Hepatocyte (in vitro differentiated cells): ENCODE measurements at regions not wholly inside any gene's neighbourhood (a gene's known extent, or its start where the extent isn't known, plus 50 kb on each side); places are given as distances from the start of the nearest gene placed in this dataset.
A peak's percentile ranks its signal among the peaks of the same experiment; 100 is the strongest.

Experiments used
- DNase-seq: peaks from one replicate; pipeline ENCODE4 v3.0.0-alpha.2; 2016; ENCODE audit warnings: low spot score
- H2AFZ ChIP-seq: fragments of 200-600 bp; sonication (generic); 2 replicates; pipeline ENCODE4 v1.6.0; 2016; ENCODE audit warnings: antibody characterized with exemption, mild to moderate bottlenecking
- H3K27ac ChIP-seq: fragments of 200-600 bp; sonication (generic); 2 replicates; pipeline ENCODE4 v1.5.1; 2016; ENCODE audit warnings: mild to moderate bottlenecking
- H3K27me3 ChIP-seq: fragments of 200-600 bp; sonication (generic); 2 replicates; pipeline ENCODE4 v1.6.1; 2016
- H3K36me3 ChIP-seq: fragments of 200-600 bp; sonication (generic); replicated peaks from 2 replicates; pipeline ENCODE4 v1.5.1; 2016; ENCODE audit warnings: low read depth; ENCODE audit not compliant: insufficient read depth
- H3K4me1 ChIP-seq: fragments of 200-600 bp; sonication (generic); 2 replicates; pipeline ENCODE4 v1.5.1; 2016; ENCODE audit warnings: mild to moderate bottlenecking, moderate library complexity; ENCODE audit not compliant: insufficient read depth
- H3K4me2 ChIP-seq: fragments of 200-600 bp; sonication (generic); 2 replicates; pipeline ENCODE4 v1.6.0; 2016
- H3K4me3 ChIP-seq: fragments of 200-600 bp; sonication (generic); 2 replicates; pipeline ENCODE4 v1.5.1; 2016; ENCODE audit warnings: mild to moderate bottlenecking
- H3K79me2 ChIP-seq: fragments of 200-600 bp; sonication (generic); 2 replicates; pipeline ENCODE4 v1.6.0; 2017; ENCODE audit warnings: mild to moderate bottlenecking
- H3K9me2 ChIP-seq: fragments of 200-600 bp; sonication (generic); replicated peaks from 2 replicates; pipeline ENCODE4 v1.6.0; 2017; ENCODE audit warnings: mild to moderate bottlenecking; ENCODE audit not compliant: insufficient read depth
- H3K9me3 ChIP-seq: fragments of 200-600 bp; sonication (generic); 2 replicates; pipeline ENCODE4 v1.5.1; 2016; ENCODE audit warnings: low read depth, mild to moderate bottlenecking
- H4K20me1 ChIP-seq: fragments of 200-600 bp; sonication (generic); 2 replicates; pipeline ENCODE4 v1.6.0; 2016; ENCODE audit warnings: mild to moderate bottlenecking; ENCODE audit not compliant: insufficient read depth, poor library complexity, severe bottlenecking
- EZH2 ChIP-seq: fragments of 200-600 bp; sonication (generic); IDR thresholded peaks from 2 replicates; pipeline ENCODE4 v1.6.1; 2016; ENCODE audit warnings: antibody characterized with exemption, mild to moderate bottlenecking, borderline replicate concordance
- EZH2phosphoT487 ChIP-seq: fragments of 200-600 bp; sonication (generic); IDR thresholded peaks from one replicate; pipeline ENCODE4 v1.6.1; 2018; ENCODE audit warnings: antibody characterized with exemption, mild to moderate bottlenecking, low read depth, moderate library complexity; ENCODE audit not compliant: unreplicated experiment, severe bottlenecking
- WGBS: methylation state at CpG from one replicate; pipeline ENCODE4 v1.1.6; 2016; ENCODE audit warnings: low lambda C conversion rate; ENCODE audit errors: missing lambda C conversion rate; 5-methylcytosine and 5-hydroxymethylcytosine counted together
- TF ChIP-seq, protein P1 (sequence below): fragments of 200-600 bp; sonication (generic); IDR thresholded peaks from 2 replicates; pipeline ENCODE4 v1.5.1; 2016; ENCODE audit warnings: antibody characterized with exemption, mild to moderate bottlenecking; ENCODE audit not compliant: poor library complexity

- Histone ChIP-seq H3K27ac (no peak overlapping the region), H4K20me1 (no peaks in the 10 kb centered on the region), H3K9me2 (no peaks in the 10 kb centered on the region), H3K9me3 (no peaks in the 10 kb centered on the region), H2AFZ (no peak overlapping the region), H3K36me3 (no peaks in the 10 kb centered on the region), H3K4me1 (no peaks in the 10 kb centered on the region), H3K79me2 (no peaks in the 10 kb centered on the region), H3K4me3 (no peak overlapping the region), H3K27me3 (no peaks in the 10 kb centered on the region), H3K4me2 (no peak overlapping the region)
- 73% methylated on average over 3 of the region's 3 CpGs for WGBS
- TF ChIP-seq EZH2, result no peak
- TF ChIP-seq, protein P1, sequence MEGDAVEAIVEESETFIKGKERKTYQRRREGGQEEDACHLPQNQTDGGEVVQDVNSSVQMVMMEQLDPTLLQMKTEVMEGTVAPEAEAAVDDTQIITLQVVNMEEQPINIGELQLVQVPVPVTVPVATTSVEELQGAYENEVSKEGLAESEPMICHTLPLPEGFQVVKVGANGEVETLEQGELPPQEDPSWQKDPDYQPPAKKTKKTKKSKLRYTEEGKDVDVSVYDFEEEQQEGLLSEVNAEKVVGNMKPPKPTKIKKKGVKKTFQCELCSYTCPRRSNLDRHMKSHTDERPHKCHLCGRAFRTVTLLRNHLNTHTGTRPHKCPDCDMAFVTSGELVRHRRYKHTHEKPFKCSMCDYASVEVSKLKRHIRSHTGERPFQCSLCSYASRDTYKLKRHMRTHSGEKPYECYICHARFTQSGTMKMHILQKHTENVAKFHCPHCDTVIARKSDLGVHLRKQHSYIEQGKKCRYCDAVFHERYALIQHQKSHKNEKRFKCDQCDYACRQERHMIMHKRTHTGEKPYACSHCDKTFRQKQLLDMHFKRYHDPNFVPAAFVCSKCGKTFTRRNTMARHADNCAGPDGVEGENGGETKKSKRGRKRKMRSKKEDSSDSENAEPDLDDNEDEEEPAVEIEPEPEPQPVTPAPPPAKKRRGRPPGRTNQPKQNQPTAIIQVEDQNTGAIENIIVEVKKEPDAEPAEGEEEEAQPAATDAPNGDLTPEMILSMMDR, result no peak
- no peak for TF ChIP-seq EZH2phosphoT487
- no peak for DNase-seq
Measured at GRCh38 chr6:16868968-16869367, 107.7 kb upstream of the ATXN1 start.

DNA sequence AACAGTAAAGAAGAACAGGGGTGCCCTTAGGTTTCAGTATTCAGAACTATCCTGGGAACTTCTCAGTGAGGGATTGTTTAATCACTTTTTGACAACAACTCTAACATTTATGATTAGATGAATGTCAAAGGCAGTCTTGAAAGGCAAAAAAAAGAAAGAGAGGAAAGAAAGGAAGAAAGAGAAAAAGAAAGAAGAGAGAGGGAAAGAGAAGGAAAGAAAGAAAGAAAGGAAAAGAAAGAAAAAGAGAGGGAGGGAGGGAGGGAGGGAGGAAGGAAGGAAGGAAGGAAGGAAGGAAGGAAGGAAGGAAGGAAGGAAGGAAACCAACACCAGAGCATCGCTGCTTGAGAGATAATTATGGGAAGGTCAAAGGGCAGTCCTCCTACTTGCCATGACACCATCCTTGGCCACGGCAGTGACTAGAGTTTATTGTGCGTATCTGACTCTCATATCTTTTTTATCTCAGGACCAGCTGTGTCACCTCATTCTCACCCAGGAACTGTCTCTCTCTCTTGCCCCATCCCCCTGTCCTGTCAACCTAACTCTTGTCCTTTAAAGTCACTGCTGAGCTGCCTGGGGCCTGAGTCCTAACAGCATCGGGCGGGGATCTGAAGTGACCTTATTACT lies 96.8 kb upstream of the ATXN1 start:
- H3K27ac ChIP-seq, result no peak overlapping the region
- no peaks in the 10 kb centered on the region for H3K27me3 ChIP-seq
- no peak for TF ChIP-seq EZH2phosphoT487
- no peak for TF ChIP-seq EZH2
- TF ChIP-seq, protein P1, result no peak
- H3K4me3 ChIP-seq, result no peak overlapping the region
- peak; percentile 12 for DNase-seq
- H3K36me3 ChIP-seq, result no peaks in the 10 kb centered on the region
- no peaks in the 10 kb centered on the region for H4K20me1 ChIP-seq
- no peak overlapping the region for H2AFZ ChIP-seq
- no peak overlapping the region for H3K4me2 ChIP-seq
- H3K9me2 ChIP-seq, result no peaks in the 10 kb centered on the region
- WGBS, result 74% methylated on average over 4 of the region's 5 CpGs
- H3K4me1 ChIP-seq, result no peaks in the 10 kb centered on the region
- H3K79me2 ChIP-seq, result no peaks in the 10 kb centered on the region
- H3K9me3 ChIP-seq, result no peaks in the 10 kb centered on the region

- H3K4me2 ChIP-seq, result no peak overlapping the region
- no peak for TF ChIP-seq EZH2phosphoT487
- TF ChIP-seq, protein P1, result no peak
- no peak for TF ChIP-seq EZH2
Measured at GRCh38 chr6:16855460-16855859, 94.2 kb upstream of the ATXN1 start.

GRCh38 chr6:16854986-16855385 lies 93.7 kb upstream of the ATXN1 start:
- H3K4me3 ChIP-seq, result no peak overlapping the region
- no peaks in the 10 kb centered on the region for H3K27me3 ChIP-seq
- H3K36me3 ChIP-seq, result no peaks in the 10 kb centered on the region
- no peak for TF ChIP-seq EZH2phosphoT487
- TF ChIP-seq, protein P1, result no peak
- no peak for TF ChIP-seq EZH2
- no peaks in the 10 kb centered on the region for H3K9me2 ChIP-seq
- no peak overlapping the region for H3K27ac ChIP-seq
- no peaks in the 10 kb centered on the region for H4K20me1 ChIP-seq
- H2AFZ ChIP-seq, result no peak overlapping the region
- H3K4me2 ChIP-seq, result no peak overlapping the region
- 66% methylated on average over 2 of the region's 2 CpGs for WGBS
- no peaks in the 10 kb centered on the region for H3K9me3 ChIP-seq
- H3K4me1 ChIP-seq, result peaks cover 4% of the 10 kb centered on the region
- no peak for DNase-seq
- H3K79me2 ChIP-seq, result no peaks in the 10 kb centered on the region

More at GRCh38 chr6:16855460-16855859, 94.2 kb upstream of the ATXN1 start:
- Histone ChIP-seq H3K27ac (no peak overlapping the region), H3K27me3 (no peaks in the 10 kb centered on the region), H3K4me3 (no peak overlapping the region), H2AFZ (no peak overlapping the region), H3K9me3 (no peaks in the 10 kb centered on the region), H3K9me2 (no peaks in the 10 kb centered on the region), H3K79me2 (no peaks in the 10 kb centered on the region), H3K36me3 (no peaks in the 10 kb centered on the region), H4K20me1 (no peaks in the 10 kb centered on the region), H3K4me1 (no peaks in the 10 kb centered on the region)
- DNase-seq, result no peak
